Muscle of leg (tissue), 3 donors: ENCODE measurements at regions not wholly inside any gene's neighbourhood (a gene's known extent, or its start where the extent isn't known, plus 50 kb on each side); places are given as distances from the start of the nearest gene placed in this dataset.
"Not testable (repeated sequence)": the region's sequence is repeated elsewhere in the genome, so short reads cannot be mapped to it uniquely, and the experiment has no call there.

Source experiments
- DNase-seq: peaks from one replicate; pipeline ENCODE4 v3.0.0; 2013
- H3K27ac ChIP-seq: one replicate; pipeline ENCODE4 v1.5.1; 2013; ENCODE audit warnings: mild to moderate bottlenecking, low read length, control low read depth
- H3K27me3 ChIP-seq: one replicate; pipeline ENCODE4 v1.6.1; 2013; ENCODE audit warnings: low read length; ENCODE audit not compliant: control insufficient read depth, insufficient read depth
- H3K36me3 ChIP-seq: one replicate; pipeline ENCODE4 v1.6.1; 2013; ENCODE audit warnings: low read length; ENCODE audit not compliant: control insufficient read depth, insufficient read depth
- H3K4me1 ChIP-seq: one replicate; pipeline ENCODE4 v1.6.1; 2013; ENCODE audit warnings: low read length; ENCODE audit not compliant: control insufficient read depth, insufficient read depth
- H3K4me3 ChIP-seq: one replicate; pipeline ENCODE4 v1.5.1; 2013; ENCODE audit warnings: low read length, control low read depth
- H3K9me3 ChIP-seq: replicated peaks from 2 replicates; pipeline ENCODE4 v1.6.1; 2013; ENCODE audit warnings: low read depth, low read length; ENCODE audit not compliant: control insufficient read depth
- WGBS: methylation state at CpG from one replicate; pipeline ENCODE4 v1.1.5; 2013; ENCODE audit warnings: missing lambda C conversion rate; ENCODE audit not compliant: insufficient coverage; 5-methylcytosine and 5-hydroxymethylcytosine counted together

GRCh38 chr15:92821491-92822116 lies 78.5 kb upstream of the CHD2 start:
- Histone ChIP-seq H3K27ac (no peak overlapping the region), H3K4me1 (peaks cover 13% of the 10 kb centered on the region), H3K36me3 (no peaks in the 10 kb centered on the region), H3K4me3 (no peak overlapping the region), H3K9me3 (no peaks in the 10 kb centered on the region), H3K27me3 (no peaks in the 10 kb centered on the region)
- no peak for DNase-seq
- WGBS = no CpG with 5 or more reads among the region's 5 CpGs

- H3K36me3 ChIP-seq = no peaks in the 10 kb centered on the region
- DNase-seq = no peak
- H3K4me1 ChIP-seq = peaks cover 13% of the 10 kb centered on the region
- no peak overlapping the region for H3K4me3 ChIP-seq
- no peak overlapping the region for H3K27ac ChIP-seq
- WGBS = no CpG with 5 or more reads among the region's 2 CpGs
- H3K9me3 ChIP-seq = no peaks in the 10 kb centered on the region
- H3K27me3 ChIP-seq = no peaks in the 10 kb centered on the region
Observed at GRCh38 chr15:92822216-92823144, 77.6 kb upstream of the CHD2 start.

- Histone ChIP-seq H3K4me1 (peaks cover 7% of the 10 kb centered on the region), H3K27ac (no peak overlapping the region), H3K27me3 (no peaks in the 10 kb centered on the region), H3K36me3 (no peaks in the 10 kb centered on the region), H3K9me3 (no peaks in the 10 kb centered on the region), H3K4me3 (no peak overlapping the region)
- DNase-seq = no peak
- WGBS = no CpG with 5 or more reads among the region's 2 CpGs
Observed at GRCh38 chr15:92825985-92826384, 74.1 kb upstream of the CHD2 start.

- H3K4me1 ChIP-seq = peaks cover 19% of the 10 kb centered on the region
- not testable (repeated sequence) for H3K27me3 ChIP-seq, H3K27ac ChIP-seq, H3K36me3 ChIP-seq, H3K9me3 ChIP-seq, H3K4me3 ChIP-seq, DNase-seq
- WGBS = 96% methylated on average over 9 of the region's 10 CpGs
Observed at GRCh38 chr15:92827991-92828390, 72.1 kb upstream of the CHD2 start.

GRCh38 chr15:92829875-92830274 lies 70.2 kb upstream of the CHD2 start:
- Histone ChIP-seq H3K4me1 (peaks cover 24% of the 10 kb centered on the region), H3K4me3 (no peak overlapping the region), H3K27ac (peak overlapping the region; percentile 97), H3K9me3 (no peaks in the 10 kb centered on the region), H3K36me3 (no peaks in the 10 kb centered on the region), H3K27me3 (no peaks in the 10 kb centered on the region)
- 67% methylated on average over 1 of the region's 3 CpGs for WGBS
- no peak for DNase-seq

GRCh38 chr15:92831336-92831654 lies 68.8 kb upstream of the CHD2 start:
- Histone ChIP-seq H3K27ac (peak overlapping the region; percentile 97), H3K36me3 (no peaks in the 10 kb centered on the region), H3K9me3 (no peaks in the 10 kb centered on the region), H3K4me3 (peak overlapping the region; percentile 11), H3K27me3 (no peaks in the 10 kb centered on the region), H3K4me1 (peaks cover 24% of the 10 kb centered on the region)
- no peak for DNase-seq
- WGBS = no CpG with 5 or more reads among the region's 3 CpGs

- peak overlapping the region; percentile 11 for H3K4me3 ChIP-seq
- H3K36me3 ChIP-seq = no peaks in the 10 kb centered on the region
- no peaks in the 10 kb centered on the region for H3K9me3 ChIP-seq
- DNase-seq = peak; percentile 98
- H3K27ac ChIP-seq = peak overlapping the region; percentile 97
- H3K27me3 ChIP-seq = no peaks in the 10 kb centered on the region
- WGBS = 0% methylated on average over 9 of the region's 10 CpGs
- H3K4me1 ChIP-seq = peaks cover 24% of the 10 kb centered on the region
Observed at GRCh38 chr15:92831655-92832328, 68.3 kb upstream of the CHD2 start.

- no peaks in the 10 kb centered on the region for H3K9me3 ChIP-seq
- no peak for DNase-seq
- peaks cover 24% of the 10 kb centered on the region for H3K4me1 ChIP-seq
- H3K36me3 ChIP-seq = no peaks in the 10 kb centered on the region
- H3K27ac ChIP-seq = peak overlapping the region; percentile 97
- no peaks in the 10 kb centered on the region for H3K27me3 ChIP-seq
- H3K4me3 ChIP-seq = no peak overlapping the region
- WGBS = 75% methylated on average over 2 of the region's 4 CpGs
Observed at GRCh38 chr15:92833106-92833433, 67.1 kb upstream of the CHD2 start.

- Histone ChIP-seq H3K4me1 (peaks cover 24% of the 10 kb centered on the region), H3K4me3 (no peak overlapping the region), H3K27me3 (no peaks in the 10 kb centered on the region), H3K9me3 (no peaks in the 10 kb centered on the region), H3K27ac (peak overlapping the region; percentile 97), H3K36me3 (no peaks in the 10 kb centered on the region)
- DNase-seq = no peak
- 71% methylated on average over 1 of the region's 5 CpGs for whole genome bisulfite sequencing
Observed at GRCh38 chr15:92833493-92834271, 66.4 kb upstream of the CHD2 start.

- WGBS = 31% methylated on average over 3 of the region's 5 CpGs
- H3K36me3 ChIP-seq = no peaks in the 10 kb centered on the region
- peaks cover 7% of the 10 kb centered on the region for H3K27me3 ChIP-seq
- no peak overlapping the region for H3K27ac ChIP-seq
- H3K9me3 ChIP-seq = no peaks in the 10 kb centered on the region
- no peak overlapping the region for H3K4me3 ChIP-seq
- peaks cover 13% of the 10 kb centered on the region for H3K4me1 ChIP-seq
- no peak for DNase-seq
Observed at GRCh38 chr15:92839696-92840095, 60.4 kb upstream of the CHD2 start.
